ENCODE measurements at regions not wholly inside any gene's neighbourhood (a gene's known extent, or its start where the extent isn't known, plus 50 kb on each side); places are given as distances from the start of the nearest gene placed in this dataset.

- no peak overlapping the region for H3K27ac ChIP-seq
- no peak for TF ChIP-seq CTCF (IDR thresholded peaks at IDR 0.05)
- no peak for TF ChIP-seq ZFX (IDR thresholded peaks at IDR 0.05; ENCODE audit: borderline replicate concordance)
Observed at GRCh38 chr7:22566176-22566575, 66.2 kb upstream of the STEAP1B start.

- no peak for TF ChIP-seq ZFX (IDR thresholded peaks at IDR 0.05; ENCODE audit: borderline replicate concordance)
- TF ChIP-seq CTCF (IDR thresholded peaks at IDR 0.05), result no peak
- H3K27ac ChIP-seq, result no peak overlapping the region
Observed at GRCh38 chr7:22565315-22565811, 65.4 kb upstream of the STEAP1B start.

GRCh38 chr7:22564511-22565045, 64.6 kb upstream of the STEAP1B start:
- TF ChIP-seq CTCF (IDR thresholded peaks at IDR 0.05), result no peak
- H3K27ac ChIP-seq, result no peak overlapping the region

- TF ChIP-seq ZFX (IDR thresholded peaks at IDR 0.05; ENCODE audit: borderline replicate concordance) (no peak), CTCF (IDR thresholded peaks at IDR 0.05) (no peak)
- H3K27ac ChIP-seq, result no peak overlapping the region
Observed at GRCh38 chr7:22563621-22564241, 63.7 kb upstream of the STEAP1B start.

- TF ChIP-seq ZFX (IDR thresholded peaks at IDR 0.05; ENCODE audit: borderline replicate concordance), result no peak
- TF ChIP-seq CTCF (IDR thresholded peaks at IDR 0.05), result no peak
- no peak overlapping the region for H3K27ac ChIP-seq
Observed at GRCh38 chr7:22563032-22563501, 63.1 kb upstream of the STEAP1B start.

- TF ChIP-seq CTCF (IDR thresholded peaks at IDR 0.05), result no peak
- TF ChIP-seq ZFX (IDR thresholded peaks at IDR 0.05; ENCODE audit: borderline replicate concordance), result no peak
- H3K27ac ChIP-seq, result no peak overlapping the region
Observed at GRCh38 chr7:22561895-22562593, 62.1 kb upstream of the STEAP1B start.

- TF ChIP-seq ZFX (IDR thresholded peaks at IDR 0.05; ENCODE audit: borderline replicate concordance) (no peak), CTCF (IDR thresholded peaks at IDR 0.05) (no peak)
- H3K27ac ChIP-seq, result no peak overlapping the region
Observed at GRCh38 chr7:22561321-22561811, 61.4 kb upstream of the STEAP1B start.
